Ishikawa (cell line): ENCODE measurements at regions not wholly inside any gene's neighbourhood (a gene's known extent, or its start where the extent isn't known, plus 50 kb on each side); places are given as distances from the start of the nearest gene placed in this dataset.

Experiments used
- RAD21 ChIP-seq: IDR thresholded peaks from 2 replicates; pipeline ENCODE4 v1.6.1; 2012; ENCODE audit warnings: low read depth
- REST ChIP-seq: IDR thresholded peaks from 2 replicates; pipeline ENCODE4 v1.6.1; 2012; ENCODE audit warnings: low read depth, mild to moderate bottlenecking
- YY1 ChIP-seq: IDR thresholded peaks from 2 replicates; pipeline ENCODE4 v1.6.1; 2012; ENCODE audit warnings: low read depth
- TF ChIP-seq, protein P1 (sequence below): IDR thresholded peaks from 2 replicates; pipeline ENCODE4 v1.6.1; 2012

GRCh38 chr6:153412519-153412918 lies 281.4 kb upstream of the RGS17 start:
- TF ChIP-seq REST (no peak), YY1 (no peak), RAD21 (no peak)
- TF ChIP-seq, protein P1, sequence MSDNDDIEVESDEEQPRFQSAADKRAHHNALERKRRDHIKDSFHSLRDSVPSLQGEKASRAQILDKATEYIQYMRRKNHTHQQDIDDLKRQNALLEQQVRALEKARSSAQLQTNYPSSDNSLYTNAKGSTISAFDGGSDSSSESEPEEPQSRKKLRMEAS: no peak
